H1 (cell line): ENCODE measurements at regions not wholly inside any gene's neighbourhood (a gene's known extent, or its start where the extent isn't known, plus 50 kb on each side); places are given as distances from the start of the nearest gene placed in this dataset.

Experiments used
- CTCF ChIA-PET: fragments of 300-600 bp; sonication (Branson Sonifier 250); formaldehyde crosslinking; loops from one replicate; lab custom pipeline; 2021; ENCODE audit not compliant: partially characterized antibody; lab: Charles Lee
- POLR2A ChIA-PET: fragments of 300-600 bp; sonication (Branson Sonifier 250); formaldehyde crosslinking; loops from one replicate; lab custom pipeline; 2021; ENCODE audit warnings: inconsistent platforms; ENCODE audit not compliant: partially characterized antibody; lab: Charles Lee
- DNase-seq, 2 experiments: peaks; one replicate each; pipeline versions ENCODE4 v3.0.0 to v3.0.0-alpha.2; 2010 to 2022; ENCODE audit warnings: low spot score in 2 of 2, low read depth in 1 of 2, mixed read lengths in 1 of 2
- FAIRE-seq: peaks from 2 replicates; lab custom pipeline; 2011; peaks lifted over from hg19 to GRCh38; lab: Jason Lieb, UNC
- H2AFZ ChIP-seq: 2 replicates; pipeline ENCODE4 v1.8.1; 2012; ENCODE audit warnings: low read length, inconsistent platforms
- H2AK5ac ChIP-seq: 2 replicates; pipeline ENCODE4 v1.6.1; 2013; ENCODE audit warnings: low read depth, low read length
- H2BK120ac ChIP-seq: replicated peaks from 2 replicates; pipeline ENCODE3; 2013; ENCODE audit warnings: low read depth, low read length, inconsistent platforms
- H2BK12ac ChIP-seq: 2 replicates; pipeline ENCODE4 v1.6.1; 2013; ENCODE audit warnings: low read depth, low read length
- H2BK15ac ChIP-seq: 2 replicates; pipeline ENCODE4 v1.6.1; 2013; ENCODE audit warnings: low read length
- H2BK20ac ChIP-seq: 2 replicates; pipeline ENCODE4 v1.6.1; 2013; ENCODE audit warnings: low read length
- H2BK5ac ChIP-seq: 2 replicates; pipeline ENCODE4 v1.6.1; 2013; ENCODE audit warnings: low read depth, low read length
- H3K14ac ChIP-seq: 2 replicates; pipeline ENCODE4 v1.6.1; 2013; ENCODE audit warnings: inconsistent platforms; ENCODE audit not compliant: insufficient read length
- H3K18ac ChIP-seq: 2 replicates; pipeline ENCODE4 v1.6.1; 2013; ENCODE audit warnings: low read length; ENCODE audit errors: extremely low read depth
- H3K23ac ChIP-seq: 2 replicates; pipeline ENCODE4 v1.6.1; 2013; ENCODE audit warnings: inconsistent platforms; ENCODE audit not compliant: insufficient read length
- H3K23me2 ChIP-seq: 2 replicates; pipeline ENCODE4 v1.6.1; 2013; ENCODE audit warnings: low read depth, low read length
- H3K27ac ChIP-seq: 2 replicates; pipeline ENCODE4 v1.6.1; 2011; ENCODE audit warnings: low read depth, low read length, inconsistent platforms
- H3K27me3 ChIP-seq, 4 experiments: replicated peaks in 1 of 4; 1 replicate in 1 of 4; 2 replicates in 3 of 4; pipeline versions ENCODE4 v1.6.1 to v1.8.1; 2011 to 2013; ENCODE audit warnings: low read length in 3 of 4, mild to moderate bottlenecking in 3 of 4, inconsistent platforms in 2 of 4, mixed read lengths in 2 of 4, moderate library complexity in 1 of 4; ENCODE audit not compliant: control insufficient read depth in 3 of 4, insufficient read depth in 3 of 4; ENCODE audit errors: extremely low read depth in 1 of 4
- H3K36me3 ChIP-seq, 4 experiments: 2 replicates each; pipeline versions ENCODE4 v1.6.1 to v1.8.1; 2011 to 2013; ENCODE audit warnings: mild to moderate bottlenecking in 4 of 4, low read length in 3 of 4, moderate library complexity in 2 of 4, control low read depth in 1 of 4, inconsistent platforms in 1 of 4; ENCODE audit not compliant: insufficient read depth in 4 of 4, control insufficient read depth in 2 of 4
- H3K4ac ChIP-seq: replicated peaks from 2 replicates; pipeline ENCODE3; 2013; ENCODE audit warnings: low read length, low read depth, mixed read lengths, inconsistent platforms; ENCODE audit not compliant: insufficient read length
- H3K4me1 ChIP-seq, 4 experiments: replicated peaks in 1 of 4; 1 replicate in 1 of 4; 2 replicates in 3 of 4; pipeline versions ENCODE4 v1.6.1 to v1.8.1; 2011 to 2013; ENCODE audit warnings: low read length in 3 of 4, inconsistent platforms in 2 of 4, mixed read lengths in 1 of 4; ENCODE audit not compliant: insufficient read depth in 4 of 4, control insufficient read depth in 3 of 4
- H3K4me2 ChIP-seq, 2 experiments: 2 replicates each; pipeline versions ENCODE4 v1.6.1 to v1.8.1; 2011 to 2013; ENCODE audit warnings: low read depth in 2 of 2, low read length in 2 of 2, control low read depth in 1 of 2, inconsistent platforms in 1 of 2, mild to moderate bottlenecking in 1 of 2; ENCODE audit not compliant: insufficient read depth in 1 of 2
- H3K4me3 ChIP-seq, 4 experiments: fragments of 200-600, 300-600 bp in 1 of 4; sonication (generic), shearing (Covaris generic), sonication (Bioruptor Twin) in 1 of 4; 2 replicates each; pipeline versions ENCODE4 v1.5.1 to v1.8.1; 2011 to 2016; ENCODE audit warnings: low read length in 4 of 4, low read depth in 3 of 4, control low read depth in 2 of 4, inconsistent platforms in 2 of 4, mild to moderate bottlenecking in 2 of 4, mixed read lengths in 1 of 4, moderate library complexity in 1 of 4; ENCODE audit not compliant: insufficient read depth in 2 of 4; ENCODE audit errors: extremely low read depth in 1 of 4
- H3K56ac ChIP-seq: replicated peaks from 2 replicates; pipeline ENCODE3; 2013; ENCODE audit warnings: low read depth, mild to moderate bottlenecking, mixed read lengths, low read length, inconsistent platforms; ENCODE audit not compliant: insufficient read length
- H3K79me1 ChIP-seq: 2 replicates; pipeline ENCODE4 v1.6.1; 2013; ENCODE audit warnings: low read depth, low read length, control low read depth
- H3K79me2 ChIP-seq, 2 experiments: 2 replicates each; pipeline versions ENCODE4 v1.6.1 to v1.8.1; 2012 to 2013; ENCODE audit warnings: low read length in 2 of 2, mild to moderate bottlenecking in 2 of 2, inconsistent platforms in 1 of 2; ENCODE audit not compliant: insufficient read depth in 2 of 2, control insufficient read depth in 1 of 2
- H3K9ac ChIP-seq, 4 experiments: replicated peaks in 1 of 4; 1 replicate in 1 of 4; 2 replicates in 3 of 4; pipeline versions ENCODE4 v1.6.1 to v1.8.1; 2011 to 2013; ENCODE audit warnings: low read depth in 3 of 4, low read length in 3 of 4, control low read depth in 2 of 4, mild to moderate bottlenecking in 2 of 4, moderate library complexity in 2 of 4, inconsistent platforms in 1 of 4; ENCODE audit errors: extremely low read depth in 1 of 4
- H3K9me3 ChIP-seq, 2 experiments: 2 replicates each; pipeline versions ENCODE4 v1.6.1 to v1.8.1; 2012 to 2013; ENCODE audit warnings: mild to moderate bottlenecking in 2 of 2, moderate library complexity in 2 of 2, control low read depth in 1 of 2, inconsistent platforms in 1 of 2, low read depth in 1 of 2, low read length in 1 of 2, mixed read lengths in 1 of 2; ENCODE audit not compliant: insufficient read depth in 2 of 2
- H4K20me1 ChIP-seq, 2 experiments: replicated peaks in 1 of 2; 2 replicates each; pipeline versions ENCODE3 to v1.8.1; 2011 to 2013; ENCODE audit warnings: inconsistent platforms in 2 of 2, low read length in 2 of 2, mild to moderate bottlenecking in 1 of 2; ENCODE audit not compliant: insufficient read depth in 2 of 2, control insufficient read depth in 1 of 2
- H4K5ac ChIP-seq: 2 replicates; pipeline ENCODE4 v1.6.1; 2013; ENCODE audit warnings: low read length, low read depth, mixed read lengths, inconsistent platforms; ENCODE audit not compliant: insufficient read length
- H4K8ac ChIP-seq: 2 replicates; pipeline ENCODE4 v1.8.0; 2013; ENCODE audit warnings: mild to moderate bottlenecking, moderate library complexity, low read length, inconsistent platforms; ENCODE audit not compliant: insufficient read depth; ENCODE audit errors: extremely low read depth
- H4K91ac ChIP-seq: replicated peaks from 2 replicates; pipeline ENCODE3; 2013; ENCODE audit warnings: low read length, mixed read lengths, inconsistent platforms; ENCODE audit not compliant: insufficient read length
- ATF2 ChIP-seq: IDR thresholded peaks from 2 replicates; pipeline ENCODE4 v1.6.1; 2012; ENCODE audit warnings: low read length, inconsistent platforms
- CHD2 ChIP-seq: IDR thresholded peaks from 2 replicates; pipeline ENCODE4 v1.6.1; 2012; ENCODE audit warnings: low read length, improper control_type of control experiment
- CREB1 ChIP-seq: IDR thresholded peaks from 2 replicates; pipeline ENCODE4 v1.6.1; 2012; ENCODE audit warnings: inconsistent platforms
- POLR2A ChIP-seq, 2 experiments: IDR thresholded peaks; 1 replicate in 1 of 2; 2 replicates in 1 of 2; pipeline ENCODE4 v1.6.1; 2011; ENCODE audit warnings: low read depth in 2 of 2, low read length in 2 of 2, mild to moderate bottlenecking in 2 of 2; ENCODE audit errors: control extremely low read depth in 1 of 2
- POU5F1 ChIP-seq: IDR thresholded peaks from 2 replicates; pipeline ENCODE4 v1.6.1; 2011; ENCODE audit warnings: low read depth, mild to moderate bottlenecking, low read length, moderate library complexity
- RFX5 ChIP-seq: IDR thresholded peaks from 2 replicates; pipeline ENCODE4 v1.6.1; 2011; ENCODE audit warnings: low read depth, low read length, improper control_type of control experiment, borderline replicate concordance
- SIN3A ChIP-seq, 2 experiments: IDR thresholded peaks in 1 of 2; conservative IDR thresholded peaks in 1 of 2; 2 replicates each; pipeline ENCODE4 v1.6.1; 2011 to 2012; ENCODE audit warnings: low read length in 2 of 2, improper control_type of control experiment in 1 of 2, low read depth in 1 of 2, mild to moderate bottlenecking in 1 of 2
- SIRT6 ChIP-seq: IDR thresholded peaks from one replicate; pipeline ENCODE4 v1.7.1; 2012; ENCODE audit warnings: low read length, inconsistent platforms
- TBP ChIP-seq: IDR thresholded peaks from 2 replicates; pipeline ENCODE4 v1.6.1; 2011; ENCODE audit warnings: low read depth, low read length, improper control_type of control experiment
- WGBS, 2 experiments: shearing (Covaris generic) in 1 of 2; methylation state at CpG; one replicate each; pipeline versions ENCODE4 v1.1.6 to v1.1.7; 2013 to 2015; ENCODE audit warnings: low lambda C conversion rate in 2 of 2, mixed read lengths in 2 of 2, inconsistent platforms in 1 of 2, low coverage in 1 of 2, missing lambda C conversion rate in 1 of 2; ENCODE audit not compliant: insufficient replicate concordance in 2 of 2, insufficient coverage in 1 of 2, insufficient read length in 1 of 2; ENCODE audit errors: extremely low coverage in 1 of 2, missing lambda C conversion rate in 1 of 2; 5-methylcytosine and 5-hydroxymethylcytosine counted together
- TF ChIP-seq, protein P1 (sequence below): IDR thresholded peaks from 2 replicates; pipeline ENCODE4 v1.6.1; 2011; ENCODE audit warnings: low read length, improper control_type of control experiment
- TF ChIP-seq, protein P2 (sequence below): IDR thresholded peaks from 2 replicates; pipeline ENCODE4 v1.6.1; 2012; ENCODE audit warnings: inconsistent platforms
- TF ChIP-seq, protein P3 (sequence below): IDR thresholded peaks from 2 replicates; pipeline ENCODE4 v1.6.1; 2011; ENCODE audit warnings: low read depth, mild to moderate bottlenecking, low read length; ENCODE audit not compliant: insufficient read depth

DNA sequence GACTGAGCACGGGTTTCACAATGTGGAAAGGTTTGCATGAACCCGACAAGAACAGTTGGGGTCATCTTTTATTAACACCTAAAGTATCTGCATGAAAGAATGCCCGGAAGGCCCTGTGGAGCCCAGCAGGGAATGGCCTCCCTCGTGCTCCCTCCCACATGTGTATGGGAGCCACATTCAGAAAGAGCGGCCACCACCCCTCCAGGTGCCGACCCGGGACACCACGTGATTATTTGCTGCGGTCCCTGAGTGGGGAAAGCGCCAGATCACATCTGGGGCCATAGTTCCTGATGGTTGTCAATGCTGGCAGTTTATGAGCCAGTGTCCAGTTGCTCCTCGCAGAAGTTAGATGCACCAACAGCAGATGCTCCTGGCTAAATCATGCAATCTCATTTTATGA lies 571.4 kb downstream of the TCERG1L start:
- H4K5ac ChIP-seq: no peak overlapping the region
- H3K4me1 ChIP-seq: peaks cover 0 to 14% (median 8%) of the 10 kb centered on the region in 4 experiments; a peak in 6 of 7 replicates
- no peaks in the 10 kb centered on the region for H3K79me2 ChIP-seq
- H2AFZ ChIP-seq: no peak overlapping the region
- no peaks in the 10 kb centered on the region for H3K23me2 ChIP-seq
- no peak overlapping the region for H3K4me3 ChIP-seq
- H3K14ac ChIP-seq: no peak overlapping the region
- DNase-seq (no peak), FAIRE-seq (no peak)
- H3K36me3 ChIP-seq: no peaks in the 10 kb centered on the region
- H3K4ac ChIP-seq: no peak overlapping the region
- H2BK12ac ChIP-seq: no peak overlapping the region
- H2AK5ac ChIP-seq: no peak overlapping the region
- H3K4me2 ChIP-seq: no peak overlapping the region
- H4K91ac ChIP-seq: no peak overlapping the region
- H4K8ac ChIP-seq: peak overlapping the region; percentile 14; the same call in 1 of the 2 replicates
- WGBS, 2 experiments: 86% methylated on average over 11 of the region's 11 CpGs; no CpG with 5 or more reads in 1 of the 2 experiments
- no peaks in the 10 kb centered on the region for H3K27me3 ChIP-seq
- ChIA-PET CTCF (no interaction called here), POLR2A (no interaction called here)
- H3K56ac ChIP-seq: no peak overlapping the region
- H3K18ac ChIP-seq: no peak overlapping the region
- H2BK15ac ChIP-seq: no peak overlapping the region
- no peak overlapping the region for H2BK120ac ChIP-seq
- H3K79me1 ChIP-seq: no peaks in the 10 kb centered on the region
- no peak overlapping the region for H3K9ac ChIP-seq
- H3K9me3 ChIP-seq: no peaks in the 10 kb centered on the region
- H2BK20ac ChIP-seq: no peak overlapping the region
- H2BK5ac ChIP-seq: no peak overlapping the region
- H3K23ac ChIP-seq: no peak overlapping the region
- peaks cover 0 to 4% of the 10 kb centered on the region in 2 experiments for H4K20me1 ChIP-seq
- no peak overlapping the region for H3K27ac ChIP-seq
- TF ChIP-seq CHD2 (no peak), POU5F1 (no peak), ATF2 (no peak), RFX5 (no peak), SIRT6 (no peak), SIN3A (conservative IDR thresholded peaks at IDR 0.05 in 1 of 2, IDR thresholded peaks at IDR 0.05 in 1 of 2; ENCODE audit: low read depth in 1 of 2, low read length in 2 of 2) (no peak), POLR2A (IDR thresholded peaks at IDR 0.05; ENCODE audit: control extremely low read depth in 1 of 2, low read depth in 2 of 2, low read length in 2 of 2) (no peak), TBP (no peak), CREB1 (no peak)
- TF ChIP-seq, protein P1, sequence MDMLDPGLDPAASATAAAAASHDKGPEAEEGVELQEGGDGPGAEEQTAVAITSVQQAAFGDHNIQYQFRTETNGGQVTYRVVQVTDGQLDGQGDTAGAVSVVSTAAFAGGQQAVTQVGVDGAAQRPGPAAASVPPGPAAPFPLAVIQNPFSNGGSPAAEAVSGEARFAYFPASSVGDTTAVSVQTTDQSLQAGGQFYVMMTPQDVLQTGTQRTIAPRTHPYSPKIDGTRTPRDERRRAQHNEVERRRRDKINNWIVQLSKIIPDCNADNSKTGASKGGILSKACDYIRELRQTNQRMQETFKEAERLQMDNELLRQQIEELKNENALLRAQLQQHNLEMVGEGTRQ: no peak
- TF ChIP-seq, protein P2, sequence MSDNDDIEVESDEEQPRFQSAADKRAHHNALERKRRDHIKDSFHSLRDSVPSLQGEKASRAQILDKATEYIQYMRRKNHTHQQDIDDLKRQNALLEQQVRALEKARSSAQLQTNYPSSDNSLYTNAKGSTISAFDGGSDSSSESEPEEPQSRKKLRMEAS: no peak
- TF ChIP-seq, protein P3, sequence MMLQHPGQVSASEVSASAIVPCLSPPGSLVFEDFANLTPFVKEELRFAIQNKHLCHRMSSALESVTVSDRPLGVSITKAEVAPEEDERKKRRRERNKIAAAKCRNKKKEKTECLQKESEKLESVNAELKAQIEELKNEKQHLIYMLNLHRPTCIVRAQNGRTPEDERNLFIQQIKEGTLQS: no peak
